Stimulated activated effector memory CD8-positive, alpha-beta T cell treated with anti-CD3 and anti-CD28 coated beads, Interleukin-12 subunit alpha, Interleukin-12 subunit beta, amount 100 ng/mL, for 72 hours (primary cell): ENCODE measurements at regions not wholly inside any gene's neighbourhood (a gene's known extent, or its start where the extent isn't known, plus 50 kb on each side); places are given as distances from the start of the nearest gene placed in this dataset.

Experiments used
- ATAC-seq: fragments of 150-1000 bp; cut with Tn5 transposase; 2 replicates; pipeline ENCODE4 v1.10.0; 2021
- DNase-seq, 2 donors: peaks; one replicate each; pipeline ENCODE4 v3.0.0; 2021 to 2022; ENCODE audit warnings: low spot score in 2 of 2
- H3K27ac Mint-ChIP-seq: one replicate; pipeline ENCODE4 v1.8.0; 2022; ENCODE audit warnings: mild to moderate bottlenecking, mixed read lengths
- H3K36me3 Mint-ChIP-seq: one replicate; pipeline ENCODE4 v1.8.0; 2022; ENCODE audit warnings: mild to moderate bottlenecking, mixed read lengths
- H3K4me1 Mint-ChIP-seq: one replicate; pipeline ENCODE4 v1.8.0; 2022; ENCODE audit warnings: mixed read lengths
- H3K4me3 Mint-ChIP-seq: one replicate; pipeline ENCODE4 v1.8.0; 2022; ENCODE audit warnings: mild to moderate bottlenecking, mixed read lengths
- H3K9me3 Mint-ChIP-seq: one replicate; pipeline ENCODE4 v1.8.0; 2022; ENCODE audit warnings: mixed read lengths

DNA sequence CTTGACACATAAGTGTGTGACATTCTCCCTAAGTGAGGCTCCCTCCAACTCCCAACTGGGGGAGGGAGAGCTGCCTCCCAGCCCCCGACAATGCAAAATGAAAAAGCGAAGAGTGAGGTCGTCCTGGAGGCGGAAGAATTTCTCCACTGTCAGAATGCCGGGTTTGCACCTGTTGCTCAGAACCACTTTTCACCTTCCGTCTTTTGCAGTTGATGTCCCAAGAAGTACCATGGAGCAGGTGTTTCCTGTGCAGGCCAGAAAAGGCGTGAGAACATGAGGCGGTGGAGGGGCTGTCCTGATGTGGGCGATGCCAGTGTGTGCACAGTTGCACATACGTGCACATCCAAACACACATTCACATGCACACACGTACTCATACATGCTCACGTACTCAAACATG, 158.6 kb upstream of the AJAP1 start:
- Mint-ChIP-seq H3K36me3 (no peaks in the 10 kb centered on the region), H3K4me3 (no peak overlapping the region), H3K9me3 (peaks cover 4% of the 10 kb centered on the region), H3K4me1 (no peaks in the 10 kb centered on the region), H3K27ac (no peak overlapping the region)
- DNase-seq (no peak), ATAC-seq (no peak)

DNA sequence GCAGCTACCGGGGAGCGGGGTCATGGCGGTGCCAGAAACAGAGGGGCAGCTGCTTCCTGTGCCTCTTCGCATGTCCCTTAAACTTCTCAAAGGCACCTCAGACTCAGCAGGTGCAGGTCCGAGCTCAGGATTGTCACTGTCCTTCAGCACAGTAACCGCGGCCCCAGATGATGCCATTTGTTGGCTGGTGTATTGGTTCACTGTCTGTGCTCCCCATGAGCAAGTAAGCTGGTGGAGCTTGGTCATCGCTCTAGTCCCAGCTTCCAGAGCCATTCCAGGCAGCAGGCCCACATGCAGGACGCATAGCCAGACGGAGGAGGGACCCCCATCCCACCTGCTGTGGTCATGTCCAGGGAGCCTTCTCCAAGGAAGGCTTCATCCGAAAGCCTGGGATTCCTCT, 154.0 kb upstream of the AJAP1 start:
- no peak overlapping the region for H3K27ac Mint-ChIP-seq
- DNase-seq: no peak
- ATAC-seq: no peak
- H3K9me3 Mint-ChIP-seq: no peaks in the 10 kb centered on the region
- H3K36me3 Mint-ChIP-seq: no peaks in the 10 kb centered on the region
- H3K4me3 Mint-ChIP-seq: no peak overlapping the region
- no peaks in the 10 kb centered on the region for H3K4me1 Mint-ChIP-seq

DNA sequence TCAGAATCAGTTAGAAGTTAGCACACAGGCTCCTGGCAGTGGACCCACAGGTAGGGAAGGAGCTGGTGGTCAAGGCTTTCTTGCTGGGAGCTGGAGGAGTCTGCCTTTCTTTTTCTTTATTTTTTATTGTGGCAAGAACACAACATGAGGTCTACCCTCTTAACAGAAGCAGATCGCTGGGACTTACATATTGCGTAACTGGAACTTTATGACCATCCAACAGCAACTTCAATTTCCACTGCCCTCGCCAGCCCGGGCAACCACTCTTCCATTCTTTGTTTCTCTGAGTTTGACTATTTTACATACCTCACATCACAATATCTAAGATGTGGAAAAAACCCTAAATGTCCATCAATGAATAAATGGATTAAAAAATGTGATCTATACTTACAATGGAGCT, 147.8 kb upstream of the AJAP1 start:
- no peak for DNase-seq
- ATAC-seq: no peak
- H3K4me1 Mint-ChIP-seq: no peaks in the 10 kb centered on the region
- H3K4me3 Mint-ChIP-seq: no peak overlapping the region
- no peaks in the 10 kb centered on the region for H3K36me3 Mint-ChIP-seq
- no peaks in the 10 kb centered on the region for H3K9me3 Mint-ChIP-seq
- no peak overlapping the region for H3K27ac Mint-ChIP-seq

DNA sequence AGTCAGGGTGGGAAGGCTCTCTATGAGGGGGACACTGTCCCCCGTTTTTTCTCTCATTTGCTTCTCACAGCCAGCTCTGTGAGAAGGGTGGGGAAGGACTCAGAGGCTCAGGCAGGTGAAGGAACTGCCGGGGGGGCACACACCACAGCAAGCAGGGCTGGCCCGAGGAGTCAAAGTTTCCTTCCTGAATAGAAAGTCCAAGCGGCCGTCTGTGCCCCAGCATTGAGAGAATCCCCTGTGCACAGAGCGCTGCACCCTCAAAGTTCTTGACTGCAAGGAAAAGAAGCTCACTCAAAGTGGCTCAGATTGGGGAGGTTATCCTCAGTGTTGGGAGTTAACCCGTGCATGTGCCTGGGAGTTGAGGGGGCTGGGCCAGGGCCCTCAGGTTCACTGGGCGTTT, 145.2 kb upstream of the AJAP1 start:
- Mint-ChIP-seq H3K4me3 (no peak overlapping the region), H3K27ac (no peak overlapping the region)
- no peak for ATAC-seq

DNA sequence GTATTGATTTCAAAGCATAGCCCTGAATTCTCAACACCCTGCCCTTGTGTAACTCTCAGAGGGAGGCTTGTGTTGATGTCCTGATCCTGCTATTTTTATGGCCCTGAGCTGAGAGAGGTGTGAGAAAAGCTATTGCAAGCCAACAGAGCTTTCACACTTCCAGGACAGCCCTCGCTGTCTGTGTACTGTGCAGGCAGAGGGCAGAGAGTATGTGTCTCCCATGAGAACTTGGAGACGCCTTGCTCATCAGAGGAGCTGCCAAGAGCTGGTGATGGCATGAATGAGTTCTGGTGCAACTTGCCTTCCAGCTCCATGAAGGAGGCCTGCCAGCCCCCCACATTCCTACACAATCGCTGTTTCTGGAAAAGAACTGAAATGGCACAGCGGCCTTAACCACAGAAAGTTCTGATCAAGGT, 144.1 kb upstream of the AJAP1 start:
- no peak for DNase-seq
- no peak overlapping the region for H3K27ac Mint-ChIP-seq
- H3K36me3 Mint-ChIP-seq: no peaks in the 10 kb centered on the region
- no peaks in the 10 kb centered on the region for H3K9me3 Mint-ChIP-seq
- H3K4me3 Mint-ChIP-seq: no peak overlapping the region
- no peaks in the 10 kb centered on the region for H3K4me1 Mint-ChIP-seq
- no peak for ATAC-seq

More for the DNA sequence above, 145.2 kb upstream of the AJAP1 start:
- no peaks in the 10 kb centered on the region for H3K9me3 Mint-ChIP-seq
- H3K4me1 Mint-ChIP-seq: no peaks in the 10 kb centered on the region
- no peak for DNase-seq
- no peaks in the 10 kb centered on the region for H3K36me3 Mint-ChIP-seq

DNA sequence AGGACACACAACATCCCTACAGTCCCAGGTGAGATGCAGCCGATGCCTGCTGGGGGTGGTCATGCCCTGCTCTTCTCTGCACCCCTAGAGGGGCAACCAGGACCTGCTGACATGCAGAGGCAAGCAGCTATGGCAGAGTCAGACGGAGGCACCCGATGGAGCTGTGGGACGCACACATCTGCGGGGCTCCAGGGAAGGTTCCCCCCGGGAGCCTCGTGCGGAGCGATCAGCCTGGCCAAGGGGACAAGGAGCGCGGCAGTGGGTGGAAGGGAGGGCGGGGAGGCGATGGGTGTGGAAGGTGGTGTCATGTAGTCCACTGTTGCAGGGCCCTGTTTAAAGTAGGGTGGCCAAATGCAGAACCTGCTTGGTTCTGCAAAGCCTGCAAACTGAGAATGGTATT, 143.0 kb upstream of the AJAP1 start:
- H3K27ac Mint-ChIP-seq: no peak overlapping the region
- ATAC-seq (no peak), DNase-seq (no peak)
- no peaks in the 10 kb centered on the region for H3K4me1 Mint-ChIP-seq
- H3K36me3 Mint-ChIP-seq: no peaks in the 10 kb centered on the region
- no peaks in the 10 kb centered on the region for H3K9me3 Mint-ChIP-seq
- no peak overlapping the region for H3K4me3 Mint-ChIP-seq

DNA sequence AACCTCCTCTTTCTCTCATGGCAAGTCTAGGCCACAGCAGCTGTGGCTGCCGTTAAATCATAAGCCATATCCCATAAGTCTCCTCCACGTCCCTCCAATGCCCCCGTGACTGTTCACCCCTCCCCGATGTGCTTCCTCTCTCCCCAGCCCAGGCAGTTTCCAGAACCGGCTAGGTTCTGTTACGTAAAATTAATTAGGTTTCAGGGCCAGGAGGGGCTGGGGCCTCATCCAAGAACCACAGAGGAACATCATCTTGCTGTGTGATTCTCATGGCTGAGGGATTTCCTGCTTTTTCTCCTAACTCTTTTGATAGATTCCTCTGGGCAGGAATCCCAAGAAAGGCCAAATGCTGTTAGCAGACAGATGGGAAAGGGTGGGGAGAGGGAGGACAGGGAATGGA, 141.8 kb upstream of the AJAP1 start:
- H3K4me3 Mint-ChIP-seq: no peak overlapping the region
- H3K9me3 Mint-ChIP-seq: no peaks in the 10 kb centered on the region
- H3K27ac Mint-ChIP-seq: no peak overlapping the region
- ATAC-seq: no peak
- no peak for DNase-seq
- no peaks in the 10 kb centered on the region for H3K36me3 Mint-ChIP-seq
- H3K4me1 Mint-ChIP-seq: no peaks in the 10 kb centered on the region

DNA sequence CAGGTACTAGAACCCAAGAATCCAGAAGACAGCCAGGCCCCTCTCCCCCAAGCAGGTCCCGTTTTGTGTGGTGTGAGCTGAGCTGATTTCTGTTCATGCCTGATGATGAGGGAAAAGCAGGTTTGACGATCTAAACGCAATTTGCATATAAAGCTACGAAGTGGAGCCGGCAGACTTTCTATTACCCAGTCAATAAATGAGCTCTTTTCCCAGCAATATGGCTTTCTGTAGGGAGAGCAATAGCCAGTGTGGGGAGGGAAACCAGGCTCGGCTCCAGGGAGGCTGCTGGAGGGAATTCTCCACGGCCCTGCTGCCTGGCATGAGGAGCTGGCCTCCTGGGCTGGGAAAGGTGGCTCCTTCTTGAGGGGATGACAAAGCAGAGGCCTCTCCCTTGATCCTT, 140.7 kb upstream of the AJAP1 start:
- Mint-ChIP-seq H3K4me3 (no peak overlapping the region), H3K27ac (no peak overlapping the region), H3K9me3 (no peaks in the 10 kb centered on the region), H3K4me1 (no peaks in the 10 kb centered on the region), H3K36me3 (no peaks in the 10 kb centered on the region)
- no peak for DNase-seq
- ATAC-seq: no peak

DNA sequence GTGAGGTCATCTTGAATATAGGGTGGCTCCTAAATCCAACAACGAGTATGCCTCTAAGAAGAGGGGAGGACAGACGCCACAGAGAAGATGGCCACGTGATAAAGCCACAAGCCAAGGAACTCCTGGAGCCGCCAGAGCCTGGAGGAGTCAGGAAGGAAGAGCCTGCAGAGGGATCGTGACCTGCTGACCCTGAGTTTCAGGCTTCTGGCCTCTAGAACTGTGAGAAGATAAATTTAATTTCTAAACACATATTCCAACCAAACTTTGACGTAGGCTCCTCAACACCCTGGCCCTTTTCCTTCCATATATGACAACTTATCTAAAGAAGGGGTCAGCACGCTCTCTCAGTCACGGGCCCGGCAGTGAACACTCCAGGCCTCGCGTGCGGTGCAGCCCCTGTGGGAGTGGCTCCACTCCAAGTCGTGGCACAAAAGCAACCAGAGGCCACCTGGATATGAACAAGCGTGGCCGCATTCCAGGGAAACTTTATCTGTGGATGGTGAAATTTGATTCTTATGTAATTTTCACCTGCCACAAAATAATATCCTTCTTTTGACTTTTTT, 138.6 kb upstream of the AJAP1 start:
- H3K9me3 Mint-ChIP-seq: no peaks in the 10 kb centered on the region
- DNase-seq (no peak), ATAC-seq (no peak)
- no peak overlapping the region for H3K4me3 Mint-ChIP-seq
- no peaks in the 10 kb centered on the region for H3K36me3 Mint-ChIP-seq
- no peaks in the 10 kb centered on the region for H3K4me1 Mint-ChIP-seq
- H3K27ac Mint-ChIP-seq: no peak overlapping the region

DNA sequence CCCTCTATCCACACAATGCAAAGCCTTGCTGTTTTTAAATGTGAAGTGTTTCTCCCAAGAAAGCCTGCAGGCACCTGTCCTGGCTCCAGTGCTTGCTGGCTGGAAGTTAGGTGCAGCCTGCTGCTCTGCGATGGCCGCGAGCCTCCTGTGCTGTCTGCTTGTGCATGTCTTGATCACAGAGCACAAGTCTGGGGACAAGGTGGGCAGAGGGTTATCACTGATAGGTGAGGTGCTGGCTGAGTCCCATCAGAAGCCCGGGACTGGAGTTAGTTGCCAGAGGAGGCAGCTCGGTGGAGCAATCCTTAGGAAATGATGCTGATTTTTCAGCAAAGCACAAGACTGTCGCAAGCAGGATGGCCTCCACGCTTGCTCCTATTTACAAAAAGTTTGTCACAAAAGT, 137.8 kb upstream of the AJAP1 start:
- ATAC-seq: no peak
- H3K27ac Mint-ChIP-seq: no peak overlapping the region
- H3K4me3 Mint-ChIP-seq: no peak overlapping the region
- H3K4me1 Mint-ChIP-seq: no peaks in the 10 kb centered on the region
- no peaks in the 10 kb centered on the region for H3K9me3 Mint-ChIP-seq
- no peak for DNase-seq
- no peaks in the 10 kb centered on the region for H3K36me3 Mint-ChIP-seq

DNA sequence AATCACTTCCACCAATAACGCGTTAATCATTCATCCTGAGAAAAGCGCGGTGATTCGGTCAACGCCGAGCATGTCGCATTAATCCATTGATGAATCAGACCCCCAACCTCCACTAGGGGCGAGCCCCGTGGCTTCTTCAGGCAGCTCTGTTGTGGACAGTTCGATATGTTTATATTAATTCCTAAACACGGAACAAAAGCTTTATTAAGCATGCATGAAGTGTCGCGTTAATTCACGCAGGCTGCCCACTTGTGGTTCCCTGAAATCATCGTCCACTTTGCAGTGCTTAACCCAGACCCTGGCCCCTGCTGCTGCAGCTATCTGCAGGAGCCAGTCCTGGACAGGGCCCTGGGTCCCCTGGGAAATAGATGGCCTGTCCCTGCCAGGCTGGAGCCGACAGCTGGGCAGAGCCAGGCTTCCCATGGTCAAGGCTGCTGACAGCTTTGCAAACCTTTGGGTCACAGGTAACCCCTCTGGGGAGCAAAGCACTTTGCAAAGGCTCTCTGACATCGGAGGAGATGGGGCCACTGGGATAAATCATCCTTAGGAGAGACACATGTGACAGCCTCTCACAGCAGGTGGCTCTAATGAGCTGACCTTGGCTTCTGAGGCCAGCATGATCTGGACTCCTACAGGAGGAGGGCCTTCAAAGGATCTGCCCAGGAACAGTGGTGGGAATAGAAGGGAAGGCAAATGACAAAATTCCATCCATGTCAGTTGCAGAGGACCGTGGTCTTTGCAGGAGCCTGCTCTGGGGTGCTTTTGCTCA, 137.0 kb upstream of the AJAP1 start:
- no peak overlapping the region for H3K4me3 Mint-ChIP-seq
- no peak for DNase-seq
- H3K27ac Mint-ChIP-seq: no peak overlapping the region
- H3K36me3 Mint-ChIP-seq: no peaks in the 10 kb centered on the region
- H3K9me3 Mint-ChIP-seq: no peaks in the 10 kb centered on the region
- ATAC-seq: no peak
- no peaks in the 10 kb centered on the region for H3K4me1 Mint-ChIP-seq

DNA sequence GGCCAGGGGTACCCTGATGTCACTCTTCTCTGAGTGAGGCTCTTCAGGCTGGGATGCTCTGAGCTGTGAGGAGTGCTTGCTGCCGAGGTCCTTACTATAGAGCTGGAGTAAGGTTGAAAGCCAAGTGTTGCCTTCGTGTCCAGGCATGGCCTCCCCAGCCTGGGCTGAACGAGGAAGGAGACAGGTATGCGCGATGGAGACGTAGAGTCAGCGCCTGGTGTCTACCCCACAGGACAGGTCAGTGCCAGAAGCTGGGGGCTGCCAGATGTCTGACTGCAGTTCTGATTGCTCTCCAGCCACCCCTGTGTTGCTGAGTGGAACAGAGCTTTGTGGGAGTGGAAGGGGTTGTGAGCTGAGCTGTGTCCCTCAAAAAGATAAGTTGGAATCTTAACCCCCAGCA, 135.8 kb upstream of the AJAP1 start:
- ATAC-seq (no peak), DNase-seq (no peak)
- Mint-ChIP-seq H3K4me1 (no peaks in the 10 kb centered on the region), H3K27ac (no peak overlapping the region), H3K9me3 (no peaks in the 10 kb centered on the region), H3K4me3 (no peak overlapping the region), H3K36me3 (no peaks in the 10 kb centered on the region)

DNA sequence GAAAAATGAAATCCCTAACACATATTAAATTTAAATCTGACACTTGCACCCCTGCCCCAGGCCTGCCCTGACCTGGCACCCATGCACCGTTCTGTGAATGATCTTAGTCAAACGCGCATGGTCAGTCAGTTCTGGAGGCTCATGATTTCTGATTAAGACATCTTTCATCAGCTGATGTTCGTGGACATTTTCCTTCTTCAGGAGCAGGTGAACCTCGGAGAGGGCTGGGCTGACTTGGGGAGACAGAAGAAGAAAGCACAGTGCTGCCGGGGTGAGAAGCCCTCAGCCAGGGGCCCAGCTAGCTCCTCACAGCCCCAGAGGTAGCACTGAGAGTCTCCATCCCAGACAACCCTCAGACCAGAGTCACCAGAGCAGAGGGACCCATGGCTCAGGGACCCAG, 134.5 kb upstream of the AJAP1 start:
- Mint-ChIP-seq H3K4me1 (no peaks in the 10 kb centered on the region), H3K4me3 (no peak overlapping the region), H3K9me3 (no peaks in the 10 kb centered on the region), H3K27ac (no peak overlapping the region), H3K36me3 (no peaks in the 10 kb centered on the region)
- ATAC-seq (no peak), DNase-seq (no peak)

DNA sequence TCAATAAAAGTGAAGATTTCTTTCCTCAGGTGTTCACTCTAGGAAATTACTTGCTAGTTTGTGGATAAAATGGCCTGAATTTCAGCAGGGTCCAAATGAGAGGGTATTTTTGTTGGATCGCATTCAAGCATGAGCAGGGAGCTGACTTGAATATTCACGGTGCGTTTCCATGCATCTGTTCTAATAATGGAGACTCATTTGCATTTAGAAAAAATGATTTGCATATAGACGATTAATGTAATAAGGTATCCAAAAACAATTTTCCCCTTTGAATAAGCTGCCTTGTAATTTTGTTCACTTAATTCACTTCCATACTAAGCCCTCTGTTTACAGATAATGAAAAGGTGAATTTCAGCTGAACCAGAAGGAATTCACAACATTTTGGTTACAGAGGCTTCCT, 130.9 kb upstream of the AJAP1 start:
- ATAC-seq (no peak), DNase-seq (no peak)
- H3K9me3 Mint-ChIP-seq: no peaks in the 10 kb centered on the region
- no peaks in the 10 kb centered on the region for H3K4me1 Mint-ChIP-seq
- H3K27ac Mint-ChIP-seq: no peak overlapping the region
- H3K4me3 Mint-ChIP-seq: no peak overlapping the region
- no peaks in the 10 kb centered on the region for H3K36me3 Mint-ChIP-seq

DNA sequence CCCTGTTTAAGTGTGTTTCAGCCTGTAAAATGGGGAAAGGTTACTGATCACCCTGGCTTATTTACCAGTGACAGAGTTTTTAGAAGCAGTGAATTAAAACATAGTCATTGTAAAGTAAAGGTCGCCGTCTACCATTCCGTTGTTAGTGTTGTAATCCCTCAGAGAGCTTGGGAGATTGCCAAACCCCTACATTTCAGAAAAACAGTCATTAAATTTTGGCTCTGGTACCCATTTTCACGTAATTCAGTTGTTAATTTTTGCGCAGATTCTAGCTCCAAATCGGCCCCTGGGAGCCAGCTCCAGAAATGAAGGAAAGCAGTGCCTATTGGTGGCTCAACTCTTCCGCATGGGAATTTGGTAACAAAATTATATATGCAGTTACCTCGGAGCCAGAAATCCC, 127.7 kb upstream of the AJAP1 start:
- H3K9me3 Mint-ChIP-seq: no peaks in the 10 kb centered on the region
- no peak overlapping the region for H3K4me3 Mint-ChIP-seq
- DNase-seq: no peak
- ATAC-seq: no peak
- no peaks in the 10 kb centered on the region for H3K36me3 Mint-ChIP-seq
- no peaks in the 10 kb centered on the region for H3K4me1 Mint-ChIP-seq
- H3K27ac Mint-ChIP-seq: no peak overlapping the region

DNA sequence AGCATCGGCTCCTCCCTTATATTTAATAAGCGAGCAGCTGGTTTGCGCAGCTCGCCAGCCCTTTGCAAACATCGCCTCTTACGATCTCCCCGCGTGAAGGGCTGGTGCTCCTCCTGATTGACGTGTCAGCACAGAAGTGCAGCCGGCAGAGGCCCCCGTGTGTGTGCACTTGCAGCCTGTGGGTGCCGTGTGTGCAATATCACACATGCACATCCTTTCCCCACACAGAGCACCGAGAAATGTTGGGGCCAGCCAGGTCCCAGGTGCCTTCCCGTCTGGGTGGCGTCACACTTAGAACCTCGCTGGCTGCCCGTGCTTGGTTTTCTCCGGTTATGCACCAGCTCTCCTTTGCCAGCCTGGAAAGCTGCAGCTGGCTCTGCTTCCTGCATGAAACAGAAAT, 126.6 kb upstream of the AJAP1 start:
- Mint-ChIP-seq H3K27ac (no peak overlapping the region), H3K36me3 (no peaks in the 10 kb centered on the region), H3K9me3 (no peaks in the 10 kb centered on the region), H3K4me3 (no peak overlapping the region), H3K4me1 (no peaks in the 10 kb centered on the region)
- ATAC-seq: no peak
- DNase-seq: no peak

DNA sequence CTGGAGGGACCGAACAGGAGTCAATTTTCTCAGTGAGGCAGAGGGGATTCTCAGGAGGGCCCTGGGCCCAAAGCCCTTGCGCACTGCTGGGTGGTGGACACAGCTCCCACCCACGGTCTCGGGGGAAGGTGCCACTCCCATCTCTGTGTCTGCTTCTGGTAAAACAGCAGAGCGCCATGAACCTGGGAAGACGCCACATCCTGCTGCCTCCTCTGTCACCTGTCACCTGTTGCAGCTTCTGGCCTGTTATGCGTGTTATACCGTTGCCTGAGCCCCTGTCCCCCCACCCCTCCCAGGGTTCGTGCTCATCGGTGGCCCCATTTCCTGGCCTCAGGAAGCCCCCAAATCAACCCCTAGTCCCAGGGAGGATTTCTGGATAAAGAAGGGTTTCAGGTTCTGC, 125.8 kb upstream of the AJAP1 start:
- DNase-seq (no peak), ATAC-seq (no peak)
- Mint-ChIP-seq H3K27ac (no peak overlapping the region), H3K4me3 (no peak overlapping the region), H3K4me1 (no peaks in the 10 kb centered on the region), H3K36me3 (no peaks in the 10 kb centered on the region), H3K9me3 (no peaks in the 10 kb centered on the region)
